ENCODE measurements at regions not wholly inside any gene's neighbourhood (a gene's known extent, or its start where the extent isn't known, plus 50 kb on each side); places are given as distances from the start of the nearest gene placed in this dataset.

GRCh38 chr15:94164202-94164807 is 67.1 kb upstream of the MCTP2 start:
- no peak for TF ChIP-seq POLR2AphosphoS5 (IDR thresholded peaks at IDR 0.05; ENCODE audit: low read depth, low read length)

GRCh38 chr15:94162939-94163338 is 68.4 kb upstream of the MCTP2 start:
- TF ChIP-seq FOXP2 (optimal IDR thresholded peaks at IDR 0.05; ENCODE audit: borderline replicate concordance, extremely low read depth, extremely low read length, insufficient read depth) = no peak
- TF ChIP-seq TAF1 (IDR thresholded peaks at IDR 0.05; ENCODE audit: borderline replicate concordance, insufficient read depth, low read length) = no peak
- TF ChIP-seq REST (IDR thresholded peaks at IDR 0.05; ENCODE audit: insufficient read depth in 1 of 2, low read depth in 2 of 2, low read length in 2 of 2) = no peak
- no peak for TF ChIP-seq POLR2AphosphoS5 (IDR thresholded peaks at IDR 0.05; ENCODE audit: low read depth, low read length)
- TF ChIP-seq SIN3A (IDR thresholded peaks at IDR 0.05; ENCODE audit: borderline replicate concordance, insufficient read depth, low read length) = no peak

- no peak for TF ChIP-seq FOXP2 (optimal IDR thresholded peaks at IDR 0.05; ENCODE audit: borderline replicate concordance, extremely low read depth, extremely low read length, insufficient read depth)
Observed at GRCh38 chr15:94154255-94154654, 77.1 kb upstream of the MCTP2 start.

- no peak for TF ChIP-seq POLR2AphosphoS5 (IDR thresholded peaks at IDR 0.05; ENCODE audit: low read depth, low read length)
- no peak for TF ChIP-seq REST (IDR thresholded peaks at IDR 0.05; ENCODE audit: insufficient read depth in 1 of 2, low read depth in 2 of 2, low read length in 2 of 2)
- TF ChIP-seq FOXP2 (optimal IDR thresholded peaks at IDR 0.05; ENCODE audit: borderline replicate concordance, extremely low read depth, extremely low read length, insufficient read depth) = no peak
- no peak for TF ChIP-seq SIN3A (IDR thresholded peaks at IDR 0.05; ENCODE audit: borderline replicate concordance, insufficient read depth, low read length)
- no peak for TF ChIP-seq TAF1 (IDR thresholded peaks at IDR 0.05; ENCODE audit: borderline replicate concordance, insufficient read depth, low read length)
Observed at GRCh38 chr15:94145046-94145445, 86.3 kb upstream of the MCTP2 start.

GRCh38 chr15:94141802-94142201 is 89.6 kb upstream of the MCTP2 start:
- TF ChIP-seq FOXP2 (optimal IDR thresholded peaks at IDR 0.05; ENCODE audit: borderline replicate concordance, extremely low read depth, extremely low read length, insufficient read depth) (no peak), TAF1 (IDR thresholded peaks at IDR 0.05; ENCODE audit: borderline replicate concordance, insufficient read depth, low read length) (no peak), POLR2AphosphoS5 (IDR thresholded peaks at IDR 0.05; ENCODE audit: low read depth, low read length) (no peak), SIN3A (IDR thresholded peaks at IDR 0.05; ENCODE audit: borderline replicate concordance, insufficient read depth, low read length) (no peak), REST (IDR thresholded peaks at IDR 0.05; ENCODE audit: insufficient read depth in 1 of 2, low read depth in 2 of 2, low read length in 2 of 2) (no peak)

- TF ChIP-seq SIN3A (IDR thresholded peaks at IDR 0.05; ENCODE audit: borderline replicate concordance, insufficient read depth, low read length) (no peak), TAF1 (IDR thresholded peaks at IDR 0.05; ENCODE audit: borderline replicate concordance, insufficient read depth, low read length) (no peak), REST (IDR thresholded peaks at IDR 0.05; ENCODE audit: insufficient read depth in 1 of 2, low read depth in 2 of 2, low read length in 2 of 2) (no peak), FOXP2 (optimal IDR thresholded peaks at IDR 0.05; ENCODE audit: borderline replicate concordance, extremely low read depth, extremely low read length, insufficient read depth) (no peak), POLR2AphosphoS5 (IDR thresholded peaks at IDR 0.05; ENCODE audit: low read depth, low read length) (no peak)
Observed at GRCh38 chr15:94135486-94136147, 95.7 kb upstream of the MCTP2 start.

Data from PFSK-1 (cell line).